Body of pancreas (tissue), 4 donors: ENCODE measurements at regions not wholly inside any gene's neighbourhood (a gene's known extent, or its start where the extent isn't known, plus 50 kb on each side); places are given as distances from the start of the nearest gene placed in this dataset.
"Not testable (repeated sequence)": the region's sequence is repeated elsewhere in the genome, so short reads cannot be mapped to it uniquely, and the experiment has no call there.

Source experiments
- ATAC-seq: fragments of 150-250 bp; one replicate; pipeline ENCODE4 v1.9.1; 2016
- DNase-seq, 4 donors: peaks; one replicate each; pipeline ENCODE4 v3.0.0-alpha.2; 2019
- H3K27ac ChIP-seq, 4 donors: fragments of 200-600 bp; sonication (generic); 1 replicate in 3 of 4; 2 replicates in 1 of 4; pipeline versions ENCODE4 v1.5.1 to v1.6.1; 2016 to 2019; ENCODE audit warnings: mild to moderate bottlenecking in 1 of 4, mixed read lengths in 1 of 4, moderate library complexity in 1 of 4
- H3K27me3 ChIP-seq, 2 donors: fragments of 200-600 bp; sonication (generic); one replicate each; pipeline ENCODE4 v1.6.0; 2016; ENCODE audit warnings: mild to moderate bottlenecking in 1 of 2
- H3K36me3 ChIP-seq, 2 donors: fragments of 200-600 bp; sonication (generic); replicated peaks in 1 of 2; 2 replicates each; pipeline ENCODE4 v1.5.1; 2016; ENCODE audit warnings: low read depth in 2 of 2; ENCODE audit not compliant: insufficient read depth in 1 of 2
- H3K4me1 ChIP-seq: fragments of 200-600 bp; sonication (generic); one replicate; pipeline ENCODE4 v1.6.0; 2016
- H3K4me3 ChIP-seq, 2 donors: fragments of 200-600 bp; sonication (generic); 1 replicate in 1 of 2; 2 replicates in 1 of 2; pipeline ENCODE4 v1.5.1; 2016 to 2019
- H3K9me3 ChIP-seq, 3 donors: fragments of 200-600 bp; sonication (generic); 1 replicate in 2 of 3; 2 replicates in 1 of 3; pipeline ENCODE4 v1.5.1; 2016
- CTCF ChIP-seq, 7 experiments: fragments of 450-650 bp in 4 of 7; fragments of 200-600 bp in 3 of 7; sonication (generic) in 3 of 7; IDR thresholded peaks; one replicate each; pipeline ENCODE4 v1.5.1; 2016 to 2019; ENCODE audit warnings: antibody characterized with exemption in 7 of 7
- POLR2A ChIP-seq, 3 donors: fragments of 450-650 bp; IDR thresholded peaks; one replicate each; pipeline ENCODE4 v1.6.1; 2016; ENCODE audit warnings: antibody characterized with exemption in 3 of 3, mild to moderate bottlenecking in 2 of 3
- WGBS, 2 donors: methylation state at CpG; one replicate each; pipeline ENCODE4 v1.1.5; 2017; 5-methylcytosine and 5-hydroxymethylcytosine counted together
- intact Hi-C: fragments of 100-400 bp; cut with DNase I; formaldehyde crosslinking; loops from one replicate; pipeline ENCODE4 v1.15.1; 2023

GRCh38 chrX:128622296-128622695, 570.1 kb upstream of the ACTRT1 start:
- ATAC-seq, result no peak
- intact Hi-C loops, result no loop called here
- H3K4me1 ChIP-seq, result no peaks in the 10 kb centered on the region

GRCh38 chrX:128619490-128619889, 567.3 kb upstream of the ACTRT1 start:
- Histone ChIP-seq H3K9me3 (no peaks in the 10 kb centered on the region), H3K4me3 (no peak overlapping the region), H3K4me1 (no peaks in the 10 kb centered on the region), H3K27ac (no peak overlapping the region), H3K27me3 (no peaks in the 10 kb centered on the region), H3K36me3 (no peaks in the 10 kb centered on the region)
- intact Hi-C loops, result no loop called here
- DNase-seq (no peak), ATAC-seq (no peak)
- TF ChIP-seq CTCF (IDR thresholded peaks at IDR 0.05) (no peak), POLR2A (IDR thresholded peaks at IDR 0.05) (no peak)
- 59 to 62% methylated on average over 3 of the region's 3 CpGs for WGBS, 2 donors

More at GRCh38 chrX:128622296-128622695, 570.1 kb upstream of the ACTRT1 start:
- Histone ChIP-seq H3K4me3 (no peak overlapping the region), H3K36me3 (no peaks in the 10 kb centered on the region), H3K9me3 (no peaks in the 10 kb centered on the region), H3K27ac (no peak overlapping the region), H3K27me3 (no peaks in the 10 kb centered on the region)
- 40% methylated on average over 2 of the region's 2 CpGs; no CpG with 5 or more reads in 1 of the 2 donors for WGBS, 2 donors
- TF ChIP-seq POLR2A (IDR thresholded peaks at IDR 0.05) (no peak), CTCF (IDR thresholded peaks at IDR 0.05) (no peak)
- DNase-seq, result no peak

GRCh38 chrX:128616933-128617332, 564.7 kb upstream of the ACTRT1 start:
- DNase-seq (no peak), ATAC-seq (no peak)
- Histone ChIP-seq H3K9me3 (no peaks in the 10 kb centered on the region), H3K27me3 (no peaks in the 10 kb centered on the region), H3K27ac (no peak overlapping the region), H3K4me3 (no peak overlapping the region), H3K36me3 (no peaks in the 10 kb centered on the region), H3K4me1 (no peaks in the 10 kb centered on the region)
- TF ChIP-seq POLR2A (IDR thresholded peaks at IDR 0.05), result no peak
- TF ChIP-seq CTCF (IDR thresholded peaks at IDR 0.05), result no peak
- intact Hi-C loops, result no loop called here
- 58 to 67% methylated on average over 1 of the region's 1 CpG for WGBS, 2 donors

- 94% methylated on average over 6 of the region's 16 CpGs; no CpG with 5 or more reads in 1 of the 2 donors for whole genome bisulfite sequencing, 2 donors
- intact Hi-C loops, result not testable (repeated sequence)
Observed at GRCh38 chrX:128606817-128607216, 554.6 kb upstream of the ACTRT1 start.

GRCh38 chrX:128606357-128606756, 554.2 kb upstream of the ACTRT1 start:
- DNase-seq, H3K36me3 ChIP-seq, ATAC-seq, intact Hi-C loops, H3K4me1 ChIP-seq, H3K27ac ChIP-seq, H3K4me3 ChIP-seq, H3K9me3 ChIP-seq, H3K27me3 ChIP-seq: not testable (repeated sequence)
- 74 to 80% methylated on average over 1 to 9 of the region's 31 CpGs for WGBS, 2 donors

More at GRCh38 chrX:128606817-128607216, 554.6 kb upstream of the ACTRT1 start:
- H3K4me3 ChIP-seq, H3K27ac ChIP-seq, DNase-seq, H3K9me3 ChIP-seq, H3K36me3 ChIP-seq, ATAC-seq, H3K4me1 ChIP-seq, H3K27me3 ChIP-seq: not testable (repeated sequence)

- H3K36me3 ChIP-seq, result no peaks in the 10 kb centered on the region
- no peaks in the 10 kb centered on the region for H3K27me3 ChIP-seq
- WGBS, 2 donors, result 45 to 86% methylated on average over 2 of the region's 2 CpGs
- no peak for DNase-seq
- no peak overlapping the region for H3K27ac ChIP-seq
- intact Hi-C loops, result no loop called here
- TF ChIP-seq CTCF (IDR thresholded peaks at IDR 0.05) (no peak), POLR2A (IDR thresholded peaks at IDR 0.05) (no peak)
- ATAC-seq, result no peak
- no peaks in the 10 kb centered on the region for H3K9me3 ChIP-seq
- no peaks in the 10 kb centered on the region for H3K4me1 ChIP-seq
- H3K4me3 ChIP-seq, result no peak overlapping the region
Observed at GRCh38 chrX:128601706-128602105, 549.5 kb upstream of the ACTRT1 start.
